NB4 (cell line): ENCODE measurements at regions not wholly inside any gene's neighbourhood (a gene's known extent, or its start where the extent isn't known, plus 50 kb on each side); places are given as distances from the start of the nearest gene placed in this dataset.
A peak's percentile ranks its signal among the peaks of the same experiment; 100 is the strongest.
"Not testable (repeated sequence)": the region's sequence is repeated elsewhere in the genome, so short reads cannot be mapped to it uniquely, and the experiment has no call there.

Experiments used
- DNase-seq: peaks from one replicate; pipeline ENCODE4 v3.0.0; 2010; ENCODE audit warnings: low read depth
- H3K4me3 ChIP-seq: one replicate; pipeline ENCODE4 v1.5.1; 2011; ENCODE audit warnings: mild to moderate bottlenecking, low read depth, low read length, moderate library complexity
- CTCF ChIP-seq: IDR thresholded peaks from one replicate; pipeline ENCODE4 v1.5.1; 2012; ENCODE audit warnings: low read depth, low read length
- MYC ChIP-seq: IDR thresholded peaks from 2 replicates; pipeline ENCODE4 v1.6.1; 2011; ENCODE audit warnings: low read depth, low read length
- POLR2A ChIP-seq: IDR thresholded peaks from 2 replicates; pipeline ENCODE4 v1.6.1; 2011; ENCODE audit warnings: mild to moderate bottlenecking; ENCODE audit not compliant: insufficient read length; ENCODE audit errors: extremely low read depth
- TF ChIP-seq, protein P1 (sequence below): IDR thresholded peaks from 2 replicates; pipeline ENCODE4 v1.6.1; 2011; ENCODE audit warnings: low read depth, low read length

- not testable (repeated sequence) for DNase-seq, H3K4me3 ChIP-seq
Measured at GRCh38 chr7:101679653-101680173, 50.6 kb upstream of the MYL10 start.

GRCh38 chr7:101680406-101681145 lies 51.5 kb upstream of the MYL10 start:
- TF ChIP-seq POLR2A (no peak), MYC (no peak), CTCF (no peak)
- TF ChIP-seq, protein P1, sequence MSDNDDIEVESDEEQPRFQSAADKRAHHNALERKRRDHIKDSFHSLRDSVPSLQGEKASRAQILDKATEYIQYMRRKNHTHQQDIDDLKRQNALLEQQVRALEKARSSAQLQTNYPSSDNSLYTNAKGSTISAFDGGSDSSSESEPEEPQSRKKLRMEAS, result no peak
- H3K4me3 ChIP-seq, result no peak overlapping the region
- no peak for DNase-seq

GRCh38 chr7:101681170-101682007 lies 52.3 kb upstream of the MYL10 start:
- peak; percentile 61 for DNase-seq
- no peak overlapping the region for H3K4me3 ChIP-seq
- TF ChIP-seq POLR2A (no peak), MYC (no peak), CTCF (no peak)
- TF ChIP-seq, protein P1, result no peak

DNA sequence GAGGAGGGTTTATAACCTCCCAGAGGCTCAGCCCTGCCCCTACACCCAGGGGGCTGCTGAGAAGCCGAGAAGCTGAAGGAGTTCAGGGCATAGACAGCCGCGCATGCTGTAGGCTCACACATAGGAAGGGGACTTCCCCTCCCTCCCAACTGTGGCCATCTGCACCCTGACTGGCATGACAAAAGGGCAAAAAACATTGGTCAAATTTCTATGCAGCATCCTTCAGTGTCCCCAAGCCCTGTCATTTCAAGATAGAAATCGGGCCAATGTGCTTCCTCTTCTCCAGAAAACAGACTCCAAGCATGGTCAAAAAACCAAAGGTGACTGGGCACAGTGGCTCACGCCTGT lies 55.9 kb upstream of the MYL10 start:
- no peak overlapping the region for H3K4me3 ChIP-seq
- TF ChIP-seq POLR2A (no peak), MYC (no peak), CTCF (no peak)
- TF ChIP-seq, protein P1, result no peak
- DNase-seq, result no peak

- TF ChIP-seq MYC (no peak), POLR2A (no peak), CTCF (no peak)
- TF ChIP-seq, protein P1, result no peak
- H3K4me3 ChIP-seq, result no peak overlapping the region
- DNase-seq, result peak; percentile 49
Measured at GRCh38 chr7:101686030-101686429, 56.9 kb upstream of the MYL10 start.

- no peak for DNase-seq
- H3K4me3 ChIP-seq, result no peak overlapping the region
- no peak for TF ChIP-seq POLR2A
- TF ChIP-seq, protein P1, result no peak
- TF ChIP-seq CTCF, result no peak
- no peak for TF ChIP-seq MYC
Measured at GRCh38 chr7:101687081-101687480, 58.0 kb upstream of the MYL10 start.
